ENCODE measurements at regions not wholly inside any gene's neighbourhood (a gene's known extent, or its start where the extent isn't known, plus 50 kb on each side); places are given as distances from the start of the nearest gene placed in this dataset.
"Not testable (repeated sequence)": the region's sequence is repeated elsewhere in the genome, so short reads cannot be mapped to it uniquely, and the experiment has no call there.

DNA sequence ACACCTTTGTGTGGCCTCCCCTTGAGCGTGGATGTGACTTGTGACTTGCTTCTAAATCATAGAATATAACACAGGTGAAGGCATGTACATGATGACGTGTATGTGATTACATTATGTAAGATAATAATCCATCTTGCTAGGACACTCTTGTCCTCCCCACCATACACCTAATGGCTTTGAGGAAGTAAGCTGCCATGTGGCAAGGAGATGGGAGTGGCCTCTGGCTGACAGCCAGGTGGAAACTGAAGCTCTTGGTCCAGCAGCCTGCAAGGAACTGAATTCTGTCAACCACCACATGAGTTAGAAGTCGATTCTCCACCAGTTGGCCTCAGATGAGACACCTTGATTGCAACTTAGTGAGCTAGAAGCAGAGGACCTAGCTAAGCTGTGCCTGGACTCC is 67.4 kb upstream of the ELN start (continued):
- TF ChIP-seq PML (IDR thresholded peaks at IDR 0.05; ENCODE audit: low read length): no peak
- TF ChIP-seq, protein P1, sequence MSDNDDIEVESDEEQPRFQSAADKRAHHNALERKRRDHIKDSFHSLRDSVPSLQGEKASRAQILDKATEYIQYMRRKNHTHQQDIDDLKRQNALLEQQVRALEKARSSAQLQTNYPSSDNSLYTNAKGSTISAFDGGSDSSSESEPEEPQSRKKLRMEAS (CRISPR knock-in tag; IDR thresholded peaks at IDR 0.05): peak; percentile 35; the same call in 1 of the 2 replicates
- no peak for TF ChIP-seq MCM3 (IDR thresholded peaks at IDR 0.05)
- no peak for TF ChIP-seq PURB (CRISPR knock-in tag; IDR thresholded peaks at IDR 0.05; ENCODE audit: low read depth)
- no peak for TF ChIP-seq ZNF395 (CRISPR knock-in tag; IDR thresholded peaks at IDR 0.05)

GRCh38 chr7:73961991-73962390 is 66.0 kb upstream of the ELN start:
- H3K27me3 ChIP-seq (ENCODE audit: control insufficient read depth in 2 of 2, insufficient read depth in 2 of 2, low read length in 2 of 2); H3K9ac ChIP-seq (ENCODE audit: insufficient read depth in 1 of 2, low read depth in 2 of 2, low read length in 2 of 2); H3K9me3 ChIP-seq (replicated peaks; ENCODE audit: control insufficient read depth, insufficient read depth, low read depth, low read length); CTCF ChIA-PET (ENCODE audit: low intra/inter-chr PET ratio); DNase-seq (ENCODE audit: extremely low read depth in 1 of 4, low spot score in 3 of 4); H3K79me2 ChIP-seq (ENCODE audit: control insufficient read depth, insufficient read depth, low read length); ATAC-seq; H3K9me1 ChIP-seq (ENCODE audit: control insufficient read depth, insufficient read depth, low read length); H3K4me1 ChIP-seq (replicated peaks in 1 of 2; ENCODE audit: control insufficient read depth in 2 of 2, insufficient read depth in 2 of 2, low read length in 2 of 2); in situ Hi-C loops (cut with MboI); BruUV-seq (replicated peaks); H3K27ac ChIP-seq (ENCODE audit: extremely low read depth, low read depth, low read length); H3K36me3 ChIP-seq (ENCODE audit: control insufficient read depth, insufficient read depth, low read length); FAIRE-seq; POLR2A ChIA-PET; H2AFZ ChIP-seq (ENCODE audit: low read depth, low read length); H4K20me1 ChIP-seq (replicated peaks; ENCODE audit: control insufficient read depth, insufficient read depth, low read length); H3K4me2 ChIP-seq (ENCODE audit: insufficient read depth, low read length); H3K4me3 ChIP-seq; intact Hi-C loops (cut with micrococcal nuclease): not testable (repeated sequence)
- 16% methylated on average over 9 of the region's 9 CpGs for WGBS (ENCODE audit: insufficient coverage, low coverage, missing lambda C conversion rate)
